A673 (cell line): ENCODE measurements at regions not wholly inside any gene's neighbourhood (a gene's known extent, or its start where the extent isn't known, plus 50 kb on each side); places are given as distances from the start of the nearest gene placed in this dataset.

Experiments
- BruUV-seq: library from RNA; stranded (reverse); fragments of 400-500 nt; replicated peaks from 2 replicates; lab custom pipeline; 2021; lab: Mats Ljungman, UMichigan
- CTCF ChIA-PET: fragments of 300-600 bp; sonication (Branson Sonifier 250); formaldehyde crosslinking; loops from one replicate; lab custom pipeline; 2022; ENCODE audit warnings: antibody characterized with exemption; lab: Charles Lee
- POLR2A ChIA-PET: fragments of 300-600 bp; sonication (Branson Sonifier 250); formaldehyde crosslinking; loops from one replicate; lab custom pipeline; 2022; ENCODE audit warnings: antibody characterized with exemption; ENCODE audit not compliant: low non-redundant PET; lab: Charles Lee
- DNase-seq: peaks from one replicate; pipeline ENCODE4 v3.0.0-alpha.2; 2015; ENCODE audit warnings: low spot score
- H3K27ac ChIP-seq: fragments of 200-600 bp; sonication (generic); 2 replicates; pipeline ENCODE4 v1.5.1; 2016; ENCODE audit warnings: mixed run types, low read depth, mild to moderate bottlenecking, mixed read lengths, antibody characterized with exemption, low read length; ENCODE audit not compliant: poor library complexity, severe bottlenecking
- H3K27me3 ChIP-seq: fragments of 200-600 bp; sonication (generic); replicated peaks from 2 replicates; pipeline ENCODE4 v1.6.1; 2017; ENCODE audit warnings: mixed run types, low read depth, mild to moderate bottlenecking, mixed read lengths, antibody characterized with exemption, low read length; ENCODE audit not compliant: insufficient read depth, poor library complexity
- H3K36me3 ChIP-seq: fragments of 200-600 bp; sonication (generic); 2 replicates; pipeline ENCODE4 v1.6.1; 2016; ENCODE audit warnings: mixed run types, mild to moderate bottlenecking, mixed read lengths, antibody characterized with exemption, low read length; ENCODE audit not compliant: insufficient read depth, poor library complexity, severe bottlenecking
- H3K4me1 ChIP-seq: fragments of 200-600 bp; sonication (generic); 2 replicates; pipeline ENCODE4 v1.6.1; 2017; ENCODE audit warnings: mixed run types, mild to moderate bottlenecking, mixed read lengths, antibody characterized with exemption, low read length; ENCODE audit not compliant: insufficient read depth, poor library complexity, severe bottlenecking
- H3K4me3 ChIP-seq: fragments of 200-600 bp; sonication (generic); 2 replicates; pipeline ENCODE4 v1.5.1; 2016; ENCODE audit warnings: low read depth, mixed run types, mild to moderate bottlenecking, mixed read lengths, low read length; ENCODE audit not compliant: poor library complexity, severe bottlenecking
- H3K9me3 ChIP-seq: fragments of 200-600 bp; sonication (generic); 2 replicates; pipeline ENCODE4 v1.6.1; 2016; ENCODE audit warnings: mixed run types, low read depth, mild to moderate bottlenecking, mixed read lengths, antibody characterized with exemption, low read length; ENCODE audit not compliant: poor library complexity, severe bottlenecking
- CTCF ChIP-seq: fragments of 300-800, 200-600 bp; sonication (generic); conservative IDR thresholded peaks from 2 replicates; pipeline ENCODE4 v1.5.1; 2017; ENCODE audit warnings: low read depth, mild to moderate bottlenecking, antibody characterized with exemption, low read length, moderate library complexity, mixed read lengths
- EZH2 ChIP-seq: fragments of 200-600 bp; sonication (generic); IDR thresholded peaks from 2 replicates; pipeline ENCODE4 v1.6.1; 2017; ENCODE audit warnings: borderline replicate concordance, low read depth, mild to moderate bottlenecking, mixed read lengths, antibody characterized with exemption, low read length; ENCODE audit not compliant: poor library complexity, severe bottlenecking
- intact Hi-C: fragments of 100-400 bp; cut with micrococcal nuclease; formaldehyde crosslinking; loops from one replicate; pipeline ENCODE4 v1.10.0; 2022; ENCODE audit not compliant: unreplicated experiment

GRCh38 chr15:29934251-29934650 lies 112.0 kb upstream of the TJP1 start:
- no TSS peak for BruUV-seq
- H3K27me3 ChIP-seq, result peaks cover 7% of the 10 kb centered on the region
- H3K9me3 ChIP-seq, result no peaks in the 10 kb centered on the region
- TF ChIP-seq CTCF, result no peak
- TF ChIP-seq EZH2, result no peak
- DNase-seq, result no peak
- no peak overlapping the region for H3K4me3 ChIP-seq
- H3K27ac ChIP-seq, result no peak overlapping the region
- no peaks in the 10 kb centered on the region for H3K36me3 ChIP-seq
- no peaks in the 10 kb centered on the region for H3K4me1 ChIP-seq
- ChIA-PET POLR2A (no interaction called here), CTCF (no interaction called here)
- intact Hi-C loops, result no loop called here

GRCh38 chr15:29933042-29933803 lies 111.0 kb upstream of the TJP1 start:
- ChIA-PET CTCF (no interaction called here), POLR2A (no interaction called here)
- BruUV-seq, result no TSS peak
- no peaks in the 10 kb centered on the region for H3K4me1 ChIP-seq
- intact Hi-C loops, result no loop called here
- H3K27me3 ChIP-seq, result peaks cover 7% of the 10 kb centered on the region
- DNase-seq, result no peak
- no peak overlapping the region for H3K27ac ChIP-seq
- no peaks in the 10 kb centered on the region for H3K9me3 ChIP-seq
- no peak overlapping the region for H3K4me3 ChIP-seq
- H3K36me3 ChIP-seq, result no peaks in the 10 kb centered on the region
- TF ChIP-seq EZH2, result no peak
- TF ChIP-seq CTCF, result no peak

- H3K27me3 ChIP-seq, result no peaks in the 10 kb centered on the region
- TF ChIP-seq EZH2 (no peak), CTCF (peak; percentile 15)
- no peak for DNase-seq
- BruUV-seq, result no TSS peak
- POLR2A ChIA-PET, result no interaction called here
- intact Hi-C loops, result loop anchor here (5.0 kb wide), 1 partner anchor 229 kb away; no protein-coding TSS in a partner anchor
- no peak overlapping the region for H3K4me3 ChIP-seq
- CTCF ChIA-PET, result interaction anchor here (0.5 to 3.3 kb wide), 11 partner anchors 9 to 312 kb away, joined by 3 to 42 read pairs (median 3); no protein-coding TSS in a partner anchor
- no peak overlapping the region for H3K27ac ChIP-seq
- H3K9me3 ChIP-seq, result no peaks in the 10 kb centered on the region
- H3K4me1 ChIP-seq, result no peaks in the 10 kb centered on the region
- H3K36me3 ChIP-seq, result no peaks in the 10 kb centered on the region
These were observed 103.8 kb upstream of the TJP1 start for GRCh38 chr15:29926083-29926388.
